HG02852 (cell line): ENCODE measurements at regions not wholly inside any gene's neighbourhood (a gene's known extent, or its start where the extent isn't known, plus 50 kb on each side); places are given as distances from the start of the nearest gene placed in this dataset.

Experiments used
- ATAC-seq: cut with Tn5 transposase; IDR thresholded peaks from one replicate; pipeline ENCODE4 v1.9.1; 2021; ENCODE audit warnings: mild to moderate bottlenecking, moderate library complexity; ENCODE audit not compliant: unreplicated experiment

DNA sequence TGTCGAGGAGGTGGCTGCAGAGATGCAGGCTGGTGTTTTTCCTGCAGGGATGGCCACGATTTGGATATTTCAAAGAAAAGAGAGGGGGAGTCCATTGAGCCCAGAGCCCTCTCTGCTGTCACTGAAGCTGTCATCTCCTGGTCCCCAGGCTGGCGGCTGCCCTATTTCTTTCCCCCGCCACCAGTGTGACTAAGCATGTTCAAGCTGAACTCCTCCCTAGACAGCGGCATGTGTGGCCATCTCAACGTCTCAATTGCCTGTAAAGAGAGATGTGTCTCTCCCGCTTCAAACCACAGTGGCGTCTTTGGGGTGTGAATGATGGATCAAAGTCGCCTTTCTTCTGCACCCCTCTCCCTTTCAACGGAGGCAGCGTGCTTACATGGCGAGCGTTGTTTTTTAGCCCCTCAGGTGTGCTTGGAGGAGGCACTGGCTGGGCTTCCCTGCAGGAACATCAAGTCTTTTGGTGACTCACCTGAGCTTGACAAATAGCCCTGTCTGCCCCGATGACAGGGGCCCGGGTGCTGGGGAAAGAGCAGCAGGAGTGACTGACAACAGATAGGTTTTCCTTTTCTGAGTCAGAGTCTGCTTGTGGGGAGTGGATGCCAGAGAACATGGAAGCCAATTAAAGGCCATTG is 346.4 kb upstream of the AJAP1 start:
- no peak for ATAC-seq

- no peak for ATAC-seq
Observed at GRCh38 chr1:4308806-4309205, 345.6 kb upstream of the AJAP1 start.

- ATAC-seq: no peak
Observed at GRCh38 chr1:4309676-4310320, 344.6 kb upstream of the AJAP1 start.

- no peak for ATAC-seq
Observed at GRCh38 chr1:4310396-4310923, 343.9 kb upstream of the AJAP1 start.

GRCh38 chr1:4312024-4312423 is 342.4 kb upstream of the AJAP1 start:
- ATAC-seq: no peak

DNA sequence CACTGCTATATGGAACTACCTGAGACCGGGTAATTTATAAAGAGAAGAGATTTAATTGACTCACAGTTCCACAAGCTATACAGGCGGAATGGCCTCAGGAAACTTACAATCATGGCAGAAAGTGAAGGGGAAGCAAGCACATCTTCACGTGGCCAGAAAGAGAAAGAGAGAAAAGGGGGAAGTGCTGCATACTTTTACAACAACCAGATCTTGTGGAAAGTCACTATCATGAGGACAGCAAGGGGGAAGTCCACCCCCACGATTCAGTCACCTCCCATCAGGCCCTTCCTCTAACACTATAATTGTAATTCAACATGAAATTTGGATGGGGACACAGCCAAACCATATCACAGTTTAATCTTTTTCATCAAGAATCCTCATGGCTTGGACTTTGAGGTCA is 339.2 kb upstream of the AJAP1 start:
- no peak for ATAC-seq

DNA sequence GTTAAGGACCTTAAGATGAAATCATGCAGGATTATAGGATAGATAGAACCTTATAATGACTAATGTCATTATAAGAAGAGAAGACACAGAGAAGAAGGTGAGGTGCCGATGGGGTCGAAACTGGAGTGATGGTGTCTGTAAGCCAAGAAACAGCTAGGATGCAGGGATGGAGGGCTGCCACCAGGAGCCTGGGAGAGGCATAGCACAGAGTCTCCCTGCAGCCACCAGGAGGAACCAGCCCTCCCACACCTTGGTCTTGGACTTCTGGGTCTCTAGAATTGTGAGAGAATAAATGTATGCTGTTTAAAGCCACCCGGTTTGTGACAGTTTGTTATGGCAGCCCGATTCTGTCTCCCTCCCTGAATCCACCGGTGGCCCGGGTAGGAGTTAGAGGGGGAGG is 337.2 kb upstream of the AJAP1 start:
- no peak for ATAC-seq

GRCh38 chr1:4318720-4319119 is 335.7 kb upstream of the AJAP1 start:
- ATAC-seq: no peak

DNA sequence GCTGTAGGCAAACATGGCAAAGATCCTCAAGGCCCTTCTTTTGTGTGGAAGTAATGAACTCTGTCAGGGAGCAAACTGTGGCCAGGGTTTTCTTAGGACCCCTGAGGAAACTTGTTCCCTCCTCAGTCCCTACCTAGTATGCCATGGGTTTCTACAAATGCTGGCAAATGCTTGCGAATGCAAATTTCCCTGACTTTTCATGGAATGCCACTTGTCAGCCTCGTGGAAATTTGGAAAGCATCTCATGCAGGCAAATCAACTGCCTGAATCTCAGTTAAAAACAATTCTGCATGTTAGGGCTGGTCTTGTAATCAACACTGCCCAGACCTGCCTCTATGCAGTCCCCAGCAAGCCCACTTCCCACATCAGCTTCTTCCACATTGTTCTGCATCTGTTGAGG is 334.9 kb upstream of the AJAP1 start:
- no peak for ATAC-seq

DNA sequence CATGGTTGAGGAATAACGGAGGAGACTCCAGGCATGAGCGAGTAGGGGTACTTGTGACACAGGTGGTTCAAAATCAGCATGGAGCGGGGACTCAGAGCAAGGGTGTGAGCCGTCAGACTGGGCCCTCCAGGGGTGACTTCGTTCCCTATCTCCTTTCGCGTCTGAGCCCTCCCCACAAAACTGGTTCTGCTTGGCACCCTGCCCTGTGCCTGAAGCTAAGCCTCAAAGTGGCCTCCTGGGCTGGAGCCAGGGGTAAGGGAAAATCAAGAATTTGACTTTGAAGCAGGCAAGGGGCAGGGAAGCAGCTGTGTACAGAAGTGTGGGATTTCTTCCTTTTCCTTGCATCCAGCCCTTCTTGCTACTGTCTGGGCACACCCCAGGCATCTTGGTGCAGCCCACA is 331.5 kb upstream of the AJAP1 start:
- ATAC-seq: no peak

DNA sequence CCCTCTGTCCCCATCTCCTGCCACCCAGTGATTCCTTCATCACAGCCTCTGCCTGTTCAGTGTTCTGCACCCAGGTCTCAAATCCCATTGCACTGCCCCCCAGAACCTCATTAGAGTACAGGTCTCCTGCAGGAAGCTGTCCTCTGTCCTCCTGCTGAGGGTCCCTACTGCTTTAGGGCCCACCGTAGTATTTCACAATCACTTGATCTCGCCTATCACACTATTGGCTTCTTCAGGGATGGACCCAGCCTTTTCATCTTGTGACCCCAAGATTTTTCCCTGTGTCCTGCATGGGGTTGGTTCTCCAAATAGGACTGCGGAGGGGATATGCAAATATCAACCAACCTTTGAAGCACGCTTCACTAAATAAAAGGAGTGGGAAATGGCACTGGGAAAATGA is 331.1 kb upstream of the AJAP1 start:
- no peak for ATAC-seq

DNA sequence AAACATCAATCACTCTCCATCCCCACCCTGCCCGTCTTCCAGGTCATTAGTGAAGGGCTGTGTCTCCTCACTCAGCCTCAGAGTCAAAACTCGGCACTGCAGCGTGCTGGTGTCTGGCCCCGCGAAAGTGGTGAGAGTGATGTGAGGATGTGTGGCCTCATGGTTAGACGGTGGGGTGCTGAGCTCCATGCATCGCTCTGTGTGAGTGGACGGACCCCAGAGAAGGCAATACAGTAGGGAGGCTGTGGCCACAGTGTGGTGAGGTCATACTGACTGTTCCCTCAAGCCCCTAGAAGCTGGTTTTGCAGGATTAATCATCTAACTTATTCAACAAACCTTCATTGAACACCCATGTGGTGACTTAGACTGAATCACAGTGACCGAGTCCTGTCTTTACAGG is 329.9 kb upstream of the AJAP1 start:
- ATAC-seq: no peak

DNA sequence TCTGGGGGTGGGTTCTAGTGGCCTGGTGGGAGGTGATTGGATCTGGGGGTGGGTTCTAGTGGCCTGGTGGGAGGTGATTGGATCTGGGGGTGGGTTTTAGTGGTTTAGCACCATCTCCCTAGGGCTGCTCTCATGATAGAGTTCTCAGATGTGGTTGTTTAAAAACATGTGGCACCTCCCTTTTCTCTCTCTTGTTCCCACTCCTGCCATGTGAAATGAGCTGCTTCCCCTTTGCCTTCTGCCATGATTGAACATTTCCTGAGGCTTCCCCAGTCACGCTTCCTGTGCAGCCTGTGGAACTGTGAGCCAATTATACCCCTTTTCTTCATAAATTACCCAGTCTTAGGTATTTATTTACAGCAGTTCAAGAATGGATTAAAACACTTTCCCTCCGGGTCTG is 327.3 kb upstream of the AJAP1 start:
- no peak for ATAC-seq

DNA sequence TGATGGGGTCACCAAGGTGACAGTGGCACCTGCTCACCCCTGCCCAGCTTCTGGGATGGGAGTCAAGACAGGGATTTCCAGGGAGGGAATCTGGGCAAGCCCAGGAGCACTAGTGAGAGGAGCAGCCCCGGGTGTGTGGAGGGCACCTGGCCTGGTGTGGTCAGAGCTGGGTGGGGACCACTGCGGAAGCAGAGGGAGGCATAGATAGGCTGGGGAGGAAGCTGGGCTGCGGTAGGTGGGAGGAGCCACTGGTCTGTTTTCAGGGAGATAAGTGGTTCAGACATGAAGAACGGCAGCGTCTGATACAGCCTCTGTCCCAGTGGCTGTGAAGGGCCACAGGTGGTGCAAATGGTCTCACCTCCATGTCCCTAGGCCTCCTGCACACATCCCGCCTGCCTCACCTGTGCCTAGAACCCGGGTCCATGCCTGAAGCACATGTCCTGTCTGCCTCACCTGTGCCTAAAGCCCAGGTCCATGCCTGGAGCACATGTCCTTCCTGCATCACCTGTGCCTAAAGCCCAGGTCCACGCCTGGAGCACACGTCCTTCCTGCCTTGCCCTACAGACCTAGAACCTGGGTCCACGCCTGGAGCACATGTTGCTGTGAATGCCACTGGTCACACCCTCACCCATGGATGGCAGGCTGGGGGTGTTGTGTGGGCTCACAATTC is 325.9 kb upstream of the AJAP1 start:
- ATAC-seq: no peak

GRCh38 chr1:4330805-4331766 is 323.3 kb upstream of the AJAP1 start:
- no peak for ATAC-seq

DNA sequence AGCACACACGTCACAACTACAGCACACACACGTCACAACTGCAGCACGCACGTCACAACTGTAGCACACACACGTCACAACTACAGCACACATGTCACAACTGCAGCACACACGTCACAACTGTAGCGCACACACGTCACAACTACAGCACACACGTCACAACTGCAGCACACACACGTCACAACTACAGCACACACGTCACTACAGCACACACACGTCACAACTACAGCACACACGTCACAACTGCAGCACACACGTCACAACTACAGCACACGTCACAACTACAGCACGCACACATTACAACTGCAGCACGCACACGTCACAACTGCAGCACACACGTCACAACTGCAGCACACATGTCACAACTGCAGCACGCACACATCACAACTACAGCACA is 322.6 kb upstream of the AJAP1 start:
- ATAC-seq: no peak

DNA sequence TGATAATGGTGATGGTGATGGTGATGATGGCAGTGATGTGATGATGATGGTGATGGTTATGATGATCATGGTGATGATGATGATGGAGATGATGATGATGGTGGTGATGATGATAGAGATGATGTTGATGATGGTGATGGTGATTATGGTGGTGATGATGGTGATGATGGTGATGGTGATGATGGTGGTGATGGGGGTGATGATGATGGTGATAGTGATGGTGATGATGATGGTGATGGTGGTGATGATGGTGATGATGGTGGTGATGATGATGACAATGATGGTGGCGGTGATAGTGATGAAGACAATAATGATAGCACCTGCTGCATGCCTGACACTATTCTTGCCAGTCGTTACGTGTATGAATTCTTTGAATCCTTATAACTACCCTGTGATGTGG is 317.9 kb upstream of the AJAP1 start:
- no peak for ATAC-seq

- no peak for ATAC-seq
Observed at GRCh38 chr1:4341421-4341820, 313.0 kb upstream of the AJAP1 start.

- ATAC-seq: no peak
Observed at GRCh38 chr1:4344065-4344732, 310.2 kb upstream of the AJAP1 start.

- ATAC-seq: no peak
Observed at GRCh38 chr1:4345094-4345493, 309.3 kb upstream of the AJAP1 start.

DNA sequence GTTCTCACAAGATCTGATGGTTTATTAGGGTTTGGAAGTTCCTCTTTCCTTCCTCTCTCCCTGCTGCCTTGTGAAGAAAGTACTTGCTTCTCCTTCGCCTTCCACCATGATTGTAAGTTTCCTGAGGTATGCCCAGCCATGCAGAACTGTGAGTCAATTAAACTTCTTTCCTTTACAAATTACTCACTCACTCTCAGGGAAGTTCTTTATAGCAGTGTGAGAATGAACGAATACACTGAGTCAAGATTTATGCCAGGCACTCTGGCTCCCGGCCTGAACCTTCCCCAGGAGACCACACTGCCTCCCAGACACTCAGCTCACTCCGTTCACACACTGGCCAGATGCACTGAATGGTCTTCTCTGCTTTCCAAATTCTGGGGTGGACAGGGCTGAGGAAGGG is 308.3 kb upstream of the AJAP1 start:
- no peak for ATAC-seq
